ENCODE measurements at regions not wholly inside any gene's neighbourhood (a gene's known extent, or its start where the extent isn't known, plus 50 kb on each side); places are given as distances from the start of the nearest gene placed in this dataset.

DNA sequence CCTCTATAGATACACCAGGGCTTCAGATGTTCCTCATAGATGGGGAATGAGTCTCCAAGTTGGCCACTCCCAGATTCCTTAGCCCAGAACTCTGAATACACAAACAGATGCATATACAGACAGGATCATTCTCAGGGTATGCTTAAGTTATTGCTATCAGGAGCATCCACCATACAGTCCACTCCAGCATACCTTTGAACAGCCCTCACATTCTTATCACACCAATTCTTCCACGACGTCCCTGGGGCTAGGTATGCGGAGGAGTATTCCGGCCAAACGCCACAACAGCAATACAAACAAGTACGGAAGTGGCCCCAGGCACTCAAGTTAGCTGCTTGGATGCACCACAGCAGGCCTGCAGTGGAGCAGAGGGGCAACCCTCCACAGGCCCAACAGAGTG is 312.5 kb upstream of the CHAC2 start:
- Histone ChIP-seq H3K27ac (ENCODE audit: low read length) (no peak overlapping the region), H3K9ac (ENCODE audit: low read depth, low read length) (no peak overlapping the region), H3K9me3 (ENCODE audit: insufficient read depth, low read depth, low read length) (no peaks in the 10 kb centered on the region), H3K4me3 (ENCODE audit: low read length) (no peak overlapping the region), H3K27me3 (ENCODE audit: insufficient read depth, low read length) (no peaks in the 10 kb centered on the region), H3K36me3 (ENCODE audit: insufficient read depth, low read depth, low read length) (no peaks in the 10 kb centered on the region), H3K4me1 (ENCODE audit: insufficient read depth, low read length) (no peaks in the 10 kb centered on the region)

GRCh38 chr2:53452957-53453748 is 314.5 kb upstream of the CHAC2 start:
- Histone ChIP-seq H3K4me3 (ENCODE audit: low read length) (no peak overlapping the region), H3K27me3 (ENCODE audit: insufficient read depth, low read length) (no peaks in the 10 kb centered on the region), H3K9ac (ENCODE audit: low read depth, low read length) (no peak overlapping the region), H3K27ac (ENCODE audit: low read length) (no peak overlapping the region), H3K36me3 (ENCODE audit: insufficient read depth, low read depth, low read length) (no peaks in the 10 kb centered on the region), H3K4me1 (ENCODE audit: insufficient read depth, low read length) (no peaks in the 10 kb centered on the region), H3K9me3 (ENCODE audit: insufficient read depth, low read depth, low read length) (no peaks in the 10 kb centered on the region)

- no peak overlapping the region for H3K9ac ChIP-seq (ENCODE audit: low read depth, low read length)
- H3K4me3 ChIP-seq (ENCODE audit: low read length), result no peak overlapping the region
- no peaks in the 10 kb centered on the region for H3K4me1 ChIP-seq (ENCODE audit: insufficient read depth, low read length)
- H3K9me3 ChIP-seq (ENCODE audit: insufficient read depth, low read depth, low read length), result no peaks in the 10 kb centered on the region
- H3K27me3 ChIP-seq (ENCODE audit: insufficient read depth, low read length), result no peaks in the 10 kb centered on the region
- no peak overlapping the region for H3K27ac ChIP-seq (ENCODE audit: low read length)
- no peaks in the 10 kb centered on the region for H3K36me3 ChIP-seq (ENCODE audit: insufficient read depth, low read depth, low read length)
Measured at GRCh38 chr2:53452400-53452799, 315.2 kb upstream of the CHAC2 start.

DNA sequence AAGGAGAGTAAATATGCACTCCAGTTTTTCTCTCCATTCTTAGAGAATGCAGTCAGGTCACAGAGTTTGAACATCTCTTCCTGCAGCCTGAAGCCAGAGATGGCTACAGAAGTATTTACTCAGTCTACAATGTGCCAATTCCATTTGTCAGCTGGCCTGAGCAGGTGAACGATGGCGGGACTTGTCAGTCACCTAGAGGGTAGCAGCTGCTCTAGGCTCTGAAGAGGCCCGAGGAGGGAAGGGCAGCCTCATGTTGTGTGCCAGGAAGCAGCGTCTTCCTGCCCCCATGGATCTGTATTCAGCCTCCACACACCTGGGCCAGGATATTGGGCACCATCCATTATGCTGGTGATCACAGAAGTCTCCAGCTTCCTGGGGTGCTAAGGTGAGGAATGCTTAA is 316.7 kb upstream of the CHAC2 start:
- Histone ChIP-seq H3K9ac (ENCODE audit: low read depth, low read length) (no peak overlapping the region), H3K27ac (ENCODE audit: low read length) (no peak overlapping the region), H3K36me3 (ENCODE audit: insufficient read depth, low read depth, low read length) (no peaks in the 10 kb centered on the region), H3K9me3 (ENCODE audit: insufficient read depth, low read depth, low read length) (no peaks in the 10 kb centered on the region), H3K4me1 (ENCODE audit: insufficient read depth, low read length) (no peaks in the 10 kb centered on the region), H3K27me3 (ENCODE audit: insufficient read depth, low read length) (no peaks in the 10 kb centered on the region), H3K4me3 (ENCODE audit: low read length) (no peak overlapping the region)

DNA sequence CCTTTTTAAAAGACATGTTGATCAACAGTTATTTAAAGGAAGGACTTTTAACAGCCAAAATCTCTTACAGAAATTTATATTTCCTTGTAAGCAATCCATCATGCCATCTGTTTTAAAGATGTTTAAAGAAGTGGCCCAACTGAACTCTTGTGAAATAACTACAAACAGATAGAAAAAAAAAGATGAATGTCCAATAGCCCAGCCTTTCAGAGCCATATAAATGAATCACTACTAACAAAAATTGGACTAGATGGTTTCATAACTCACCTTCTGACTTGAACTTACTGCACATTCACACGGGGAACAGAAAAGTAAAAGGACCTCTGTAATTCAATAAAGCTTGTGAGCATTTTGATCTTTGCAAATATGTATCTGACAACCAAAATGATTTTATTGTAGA is 319.0 kb upstream of the CHAC2 start:
- Histone ChIP-seq H3K27ac (ENCODE audit: low read length) (no peak overlapping the region), H3K4me1 (ENCODE audit: insufficient read depth, low read length) (no peaks in the 10 kb centered on the region), H3K36me3 (ENCODE audit: insufficient read depth, low read depth, low read length) (no peaks in the 10 kb centered on the region), H3K27me3 (ENCODE audit: insufficient read depth, low read length) (no peaks in the 10 kb centered on the region), H3K9me3 (ENCODE audit: insufficient read depth, low read depth, low read length) (no peaks in the 10 kb centered on the region), H3K4me3 (ENCODE audit: low read length) (no peak overlapping the region), H3K9ac (ENCODE audit: low read depth, low read length) (no peak overlapping the region)

DNA sequence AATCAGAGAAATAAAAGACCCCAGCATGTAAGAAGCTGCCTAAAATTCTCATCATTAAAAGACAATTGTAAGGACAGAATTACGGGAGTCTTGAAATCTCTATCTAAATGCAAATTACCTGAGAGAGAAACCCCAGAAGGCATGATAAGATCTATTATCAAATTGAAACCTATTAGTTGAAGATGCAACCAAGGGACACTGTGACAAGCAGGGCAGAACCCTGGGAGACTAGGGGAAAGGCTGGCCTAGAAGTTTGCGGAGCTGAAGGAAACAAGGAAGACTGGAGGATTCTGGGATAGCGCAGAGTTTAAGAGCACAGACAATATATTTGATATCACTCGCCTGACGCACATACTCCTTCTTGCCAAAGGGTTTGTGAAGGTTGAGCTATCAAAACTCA is 319.5 kb upstream of the CHAC2 start:
- H3K4me3 ChIP-seq (ENCODE audit: low read length), result no peak overlapping the region
- H3K27ac ChIP-seq (ENCODE audit: low read length), result no peak overlapping the region
- H3K27me3 ChIP-seq (ENCODE audit: insufficient read depth, low read length), result no peaks in the 10 kb centered on the region
- H3K36me3 ChIP-seq (ENCODE audit: insufficient read depth, low read depth, low read length), result no peaks in the 10 kb centered on the region
- no peaks in the 10 kb centered on the region for H3K4me1 ChIP-seq (ENCODE audit: insufficient read depth, low read length)
- H3K9me3 ChIP-seq (ENCODE audit: insufficient read depth, low read depth, low read length), result no peaks in the 10 kb centered on the region
- H3K9ac ChIP-seq (ENCODE audit: low read depth, low read length), result no peak overlapping the region

GRCh38 chr2:53445383-53446070 is 322.1 kb upstream of the CHAC2 start:
- Histone ChIP-seq H3K27ac (ENCODE audit: low read length) (no peak overlapping the region), H3K36me3 (ENCODE audit: insufficient read depth, low read depth, low read length) (no peaks in the 10 kb centered on the region), H3K27me3 (ENCODE audit: insufficient read depth, low read length) (no peaks in the 10 kb centered on the region), H3K9ac (ENCODE audit: low read depth, low read length) (no peak overlapping the region), H3K4me1 (ENCODE audit: insufficient read depth, low read length) (peaks cover 7% of the 10 kb centered on the region; the same call in 1 of the 2 replicates), H3K9me3 (ENCODE audit: insufficient read depth, low read depth, low read length) (no peaks in the 10 kb centered on the region), H3K4me3 (ENCODE audit: low read length) (no peak overlapping the region)

DNA sequence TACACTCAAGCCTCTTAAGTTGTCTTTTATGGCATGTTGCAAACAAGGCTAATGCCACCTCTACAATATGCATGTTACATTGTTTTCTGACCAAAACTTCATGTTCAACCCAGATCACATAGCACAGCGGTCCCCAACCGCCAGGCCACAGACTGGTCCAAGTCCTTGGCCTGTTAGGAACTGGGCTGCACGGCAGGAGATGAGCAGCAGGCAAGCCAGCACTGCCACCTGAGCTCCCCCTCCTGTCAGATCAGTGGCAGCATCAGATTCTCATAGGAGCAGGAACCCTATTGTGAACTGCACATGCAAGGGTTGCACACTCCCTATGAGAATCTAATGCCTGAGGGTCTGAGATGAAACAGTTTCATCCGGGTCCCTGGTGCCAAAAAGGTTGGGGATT is 324.8 kb upstream of the CHAC2 start:
- Histone ChIP-seq H3K9me3 (ENCODE audit: insufficient read depth, low read depth, low read length) (no peaks in the 10 kb centered on the region), H3K27ac (ENCODE audit: low read length) (no peak overlapping the region), H3K4me3 (ENCODE audit: low read length) (no peak overlapping the region), H3K9ac (ENCODE audit: low read depth, low read length) (no peak overlapping the region), H3K36me3 (ENCODE audit: insufficient read depth, low read depth, low read length) (no peaks in the 10 kb centered on the region), H3K4me1 (ENCODE audit: insufficient read depth, low read length) (peaks cover 7% of the 10 kb centered on the region; the same call in 1 of the 2 replicates), H3K27me3 (ENCODE audit: insufficient read depth, low read length) (no peaks in the 10 kb centered on the region)

DNA sequence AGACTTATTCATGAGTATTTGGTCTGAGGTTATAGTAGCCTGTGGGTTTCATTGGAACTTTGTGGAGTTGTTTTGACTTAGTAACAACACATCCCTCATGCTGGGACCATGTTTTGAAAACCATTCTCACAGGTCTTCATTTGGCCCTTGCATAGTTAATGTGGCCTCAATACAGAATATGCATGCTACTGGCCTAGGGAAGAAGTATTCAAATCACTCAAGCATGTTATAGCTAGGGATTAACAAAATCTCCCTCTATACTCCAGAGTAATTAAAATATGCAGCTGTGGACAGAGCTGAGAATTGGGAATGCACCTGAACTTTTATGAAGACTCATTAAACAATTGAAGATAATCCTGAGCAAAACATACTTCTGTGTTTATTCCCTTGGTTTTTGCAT is 325.5 kb upstream of the CHAC2 start:
- Histone ChIP-seq H3K27me3 (ENCODE audit: insufficient read depth, low read length) (no peaks in the 10 kb centered on the region), H3K4me3 (ENCODE audit: low read length) (no peak overlapping the region), H3K36me3 (ENCODE audit: insufficient read depth, low read depth, low read length) (no peaks in the 10 kb centered on the region), H3K27ac (ENCODE audit: low read length) (no peak overlapping the region), H3K9ac (ENCODE audit: low read depth, low read length) (no peak overlapping the region), H3K9me3 (ENCODE audit: insufficient read depth, low read depth, low read length) (no peaks in the 10 kb centered on the region), H3K4me1 (ENCODE audit: insufficient read depth, low read length) (peaks cover 7% of the 10 kb centered on the region; the same call in 1 of the 2 replicates)

- Histone ChIP-seq H3K27ac (ENCODE audit: low read length) (no peak overlapping the region), H3K9ac (ENCODE audit: low read depth, low read length) (no peak overlapping the region), H3K27me3 (ENCODE audit: insufficient read depth, low read length) (no peaks in the 10 kb centered on the region), H3K9me3 (ENCODE audit: insufficient read depth, low read depth, low read length) (no peaks in the 10 kb centered on the region), H3K4me1 (ENCODE audit: insufficient read depth, low read length) (peaks cover 32% of the 10 kb centered on the region), H3K4me3 (ENCODE audit: low read length) (no peak overlapping the region), H3K36me3 (ENCODE audit: insufficient read depth, low read depth, low read length) (no peaks in the 10 kb centered on the region)
Measured at GRCh38 chr2:53438692-53439091, 328.9 kb upstream of the CHAC2 start.

DNA sequence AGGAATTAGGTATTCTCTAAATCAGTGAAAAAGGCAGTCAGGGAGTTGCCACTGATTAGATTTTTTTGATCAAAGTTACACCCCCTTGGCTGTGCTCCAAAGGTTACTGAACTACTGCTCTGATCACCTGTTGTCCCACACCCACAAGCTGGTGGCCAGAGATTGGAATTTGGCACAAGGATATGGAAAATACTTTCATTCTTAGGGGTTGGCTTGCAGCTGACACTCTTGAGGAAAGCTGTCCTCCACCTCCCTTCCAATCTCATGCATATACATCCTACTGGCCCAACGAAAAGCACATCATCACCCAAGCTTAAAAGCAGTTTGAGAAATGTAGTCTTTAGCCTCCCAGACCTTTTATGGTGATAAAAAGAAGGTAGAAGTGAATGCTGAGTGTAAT is 329.5 kb upstream of the CHAC2 start:
- Histone ChIP-seq H3K9me3 (ENCODE audit: insufficient read depth, low read depth, low read length) (no peaks in the 10 kb centered on the region), H3K4me3 (ENCODE audit: low read length) (no peak overlapping the region), H3K4me1 (ENCODE audit: insufficient read depth, low read length) (peaks cover 34% of the 10 kb centered on the region), H3K27ac (ENCODE audit: low read length) (no peak overlapping the region), H3K27me3 (ENCODE audit: insufficient read depth, low read length) (no peaks in the 10 kb centered on the region), H3K36me3 (ENCODE audit: insufficient read depth, low read depth, low read length) (no peaks in the 10 kb centered on the region), H3K9ac (ENCODE audit: low read depth, low read length) (no peak overlapping the region)

GRCh38 chr2:53437371-53437770 is 330.2 kb upstream of the CHAC2 start:
- Histone ChIP-seq H3K36me3 (ENCODE audit: insufficient read depth, low read depth, low read length) (no peaks in the 10 kb centered on the region), H3K9ac (ENCODE audit: low read depth, low read length) (no peak overlapping the region), H3K4me1 (ENCODE audit: insufficient read depth, low read length) (peaks cover 30% of the 10 kb centered on the region), H3K4me3 (ENCODE audit: low read length) (no peak overlapping the region), H3K27ac (ENCODE audit: low read length) (no peak overlapping the region), H3K27me3 (ENCODE audit: insufficient read depth, low read length) (no peaks in the 10 kb centered on the region), H3K9me3 (ENCODE audit: insufficient read depth, low read depth, low read length) (no peaks in the 10 kb centered on the region)
